Left hindlimb (tissue), 1 donor: ENCODE measurements at regions not wholly inside any gene's neighbourhood (a gene's known extent, or its start where the extent isn't known, plus 50 kb on each side); places are given as distances from the start of the nearest gene placed in this dataset.
"Not testable (repeated sequence)": the region's sequence is repeated elsewhere in the genome, so short reads cannot be mapped to it uniquely, and the experiment has no call there.

Experiments
- DNase-seq: peaks from one replicate; pipeline ENCODE4 v3.0.0-alpha.2; 2018

DNA sequence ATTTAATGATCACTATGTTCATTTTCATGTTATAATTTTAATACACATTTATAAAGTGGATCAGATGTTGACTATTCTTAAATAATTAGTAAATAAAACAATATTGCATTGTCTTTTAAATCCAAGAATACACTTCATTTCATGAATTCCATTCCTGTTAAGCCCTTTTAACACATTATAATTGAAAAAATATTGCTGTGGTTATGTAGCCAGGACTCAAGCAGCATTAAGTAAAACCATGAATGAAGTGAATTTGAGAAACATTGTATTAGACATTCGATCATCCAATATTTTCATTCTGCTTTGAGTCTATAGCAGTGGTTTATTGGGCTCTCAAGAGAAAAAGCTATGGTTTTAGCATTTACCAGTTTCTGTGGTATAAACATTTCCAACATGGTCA, 94.2 kb upstream of the RAPGEF2 start:
- DNase-seq: no peak

DNA sequence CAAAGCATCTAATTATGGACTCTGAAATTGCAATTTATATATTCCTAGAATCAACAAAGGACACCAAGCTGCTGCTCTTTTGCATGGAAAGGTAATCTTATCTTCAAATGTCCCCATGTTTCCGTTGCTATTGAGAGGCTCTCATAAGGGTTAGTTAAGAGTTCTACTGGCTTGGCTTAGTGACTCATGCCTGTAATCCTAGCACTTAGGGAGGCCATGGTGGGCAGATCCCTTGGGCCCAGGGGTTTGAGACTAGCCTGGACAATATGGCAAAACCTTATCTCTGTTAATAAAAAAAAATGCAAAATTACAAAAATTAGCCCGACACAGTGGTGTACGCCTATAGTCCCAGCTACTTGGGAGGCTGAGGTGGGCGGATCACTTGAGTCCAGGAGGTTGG, 93.4 kb upstream of the RAPGEF2 start:
- no peak for DNase-seq

GRCh38 chr4:159010100-159010499, 92.8 kb upstream of the RAPGEF2 start:
- no peak for DNase-seq

- peak; percentile 61 for DNase-seq
These were observed 92.2 kb upstream of the RAPGEF2 start for GRCh38 chr4:159010563-159011260.

GRCh38 chr4:159012381-159012780, 90.5 kb upstream of the RAPGEF2 start:
- no peak for DNase-seq

DNA sequence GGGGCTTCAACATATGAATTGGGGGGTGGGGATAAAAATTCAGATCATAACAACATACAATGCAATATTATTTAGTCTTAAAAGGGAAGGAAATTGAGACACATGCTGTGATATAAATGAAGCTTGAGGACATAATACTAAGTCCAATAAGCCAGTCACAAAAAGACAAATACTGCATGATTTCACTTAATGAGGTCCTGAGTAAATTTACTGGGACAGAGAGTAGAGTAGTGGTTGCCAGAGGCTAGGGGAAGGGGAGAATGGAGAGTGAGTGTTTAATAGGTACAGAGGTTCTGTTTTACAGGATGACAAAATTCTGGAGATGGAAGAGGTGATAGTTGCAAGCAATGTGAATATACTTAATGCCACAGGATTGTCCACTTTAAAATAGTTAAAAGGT, 89.2 kb upstream of the RAPGEF2 start:
- no peak for DNase-seq

GRCh38 chr4:159014859-159015258, 88.0 kb upstream of the RAPGEF2 start:
- no peak for DNase-seq

GRCh38 chr4:159015841-159016240, 87.0 kb upstream of the RAPGEF2 start:
- DNase-seq: no peak

DNA sequence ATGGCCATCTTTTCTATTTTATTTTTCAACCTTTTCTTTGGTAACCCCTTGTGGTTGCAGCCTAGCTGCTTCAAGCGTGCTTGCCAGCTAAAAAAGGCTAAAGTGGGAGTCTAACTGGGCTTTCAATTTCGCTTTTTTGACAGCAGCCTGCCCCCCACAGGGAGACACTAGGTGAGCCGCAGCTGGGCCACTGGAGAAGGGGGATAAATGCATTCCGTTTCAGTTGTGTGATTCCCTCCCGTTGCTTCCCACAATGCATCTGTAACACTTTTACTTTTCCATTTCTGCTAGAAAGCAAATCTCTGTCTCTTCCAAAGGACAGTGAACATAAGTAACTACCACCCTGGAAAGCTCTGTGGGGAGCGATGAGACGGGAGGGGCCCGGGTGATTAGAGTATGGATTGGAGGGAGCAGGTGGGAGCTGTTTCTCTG, 86.3 kb upstream of the RAPGEF2 start:
- DNase-seq: no peak

DNA sequence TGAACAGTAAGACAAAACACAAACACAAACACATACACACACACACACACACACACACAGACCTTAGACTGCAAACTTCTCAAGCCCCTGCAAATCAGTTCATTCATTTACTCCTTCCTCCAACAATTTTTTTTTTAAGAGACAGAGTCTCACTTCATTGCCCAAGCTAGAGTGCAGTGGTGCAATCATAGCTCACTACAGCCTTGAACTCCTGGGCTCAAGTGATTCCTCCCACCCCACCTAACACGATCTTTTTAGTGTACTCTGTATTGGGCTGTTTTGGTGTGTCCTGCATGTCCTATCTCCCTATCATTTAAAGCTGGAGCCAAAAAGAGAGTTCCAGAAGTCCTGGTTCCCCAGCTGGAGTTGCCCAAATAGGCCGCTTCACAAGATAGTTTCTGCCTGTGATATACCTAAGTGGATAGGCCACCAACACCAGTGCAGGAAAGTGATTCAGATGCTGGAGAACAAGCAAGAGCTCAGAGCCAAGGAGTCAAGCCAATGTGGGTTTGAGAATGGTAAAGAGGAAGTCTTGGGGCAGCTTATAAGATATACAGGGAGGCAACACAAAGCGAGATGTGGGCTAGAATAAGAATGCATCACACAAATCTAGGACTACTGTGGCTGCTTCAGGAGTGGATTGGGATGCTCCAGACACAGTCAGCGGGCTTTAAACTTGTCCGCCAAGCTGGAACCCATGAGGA, 85.4 kb upstream of the RAPGEF2 start:
- DNase-seq: no peak

GRCh38 chr4:159018062-159018629, 84.7 kb upstream of the RAPGEF2 start:
- DNase-seq: no peak

GRCh38 chr4:159019356-159019755, 83.5 kb upstream of the RAPGEF2 start:
- DNase-seq: no peak

DNA sequence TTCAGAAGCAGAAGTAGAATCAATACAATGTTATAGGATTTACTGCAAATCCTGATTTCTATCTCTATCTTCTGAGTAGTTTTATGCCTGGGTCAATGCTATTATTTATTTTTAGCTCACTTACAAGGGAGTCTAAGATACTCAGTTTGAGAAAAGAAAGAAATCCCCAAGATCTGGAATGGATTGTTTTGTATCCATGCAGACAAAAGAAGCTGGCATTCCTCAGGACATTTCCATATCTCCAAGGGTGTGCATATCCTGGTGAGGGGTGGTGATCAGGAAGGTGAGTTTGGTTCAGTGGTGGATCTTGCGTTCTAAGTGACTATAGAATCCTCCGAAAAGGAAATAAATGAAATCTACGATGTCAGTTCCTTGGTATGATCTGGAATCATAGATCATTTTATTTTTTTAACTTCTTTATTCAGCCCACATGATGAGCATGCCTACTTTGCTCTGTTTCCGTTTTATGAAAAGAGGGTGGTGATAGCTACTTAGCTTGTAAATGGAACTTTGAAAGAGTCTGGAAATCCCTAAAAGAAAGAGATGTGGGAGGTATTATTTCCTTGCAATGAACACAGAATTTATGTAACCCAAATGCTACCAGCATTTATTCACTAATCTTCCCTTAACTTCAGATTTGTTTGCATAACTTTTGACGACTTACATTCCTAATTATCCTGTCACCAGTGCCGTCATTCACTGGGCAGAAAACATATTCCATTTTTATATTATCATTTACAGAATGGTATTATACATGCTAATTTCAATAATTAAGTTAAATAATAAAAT, 81.1 kb upstream of the RAPGEF2 start:
- no peak for DNase-seq

DNA sequence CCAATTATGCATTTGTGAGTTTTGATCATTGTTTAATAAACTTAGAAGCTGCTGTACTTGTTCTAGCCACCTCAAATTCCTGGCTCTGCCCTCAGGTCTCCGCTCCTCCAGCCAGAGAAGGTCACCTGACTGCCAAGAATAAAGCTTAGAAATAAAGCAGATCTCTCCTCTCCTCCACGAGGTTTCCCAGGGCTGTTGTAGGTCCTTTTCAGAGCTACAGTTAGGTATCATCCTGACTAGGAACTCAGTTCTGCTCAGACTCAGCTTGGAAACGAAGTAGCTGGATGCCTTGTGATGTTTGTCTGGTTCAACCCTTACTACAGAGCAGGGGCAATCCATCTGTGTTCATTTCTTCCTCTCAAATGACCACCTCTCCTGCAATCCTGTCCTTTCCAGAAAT, 79.1 kb upstream of the RAPGEF2 start:
- DNase-seq: no peak

- DNase-seq: no peak
These were observed 78.6 kb upstream of the RAPGEF2 start for GRCh38 chr4:159024266-159024665.

- DNase-seq: no peak
These were observed 78.1 kb upstream of the RAPGEF2 start for GRCh38 chr4:159024828-159025227.

DNA sequence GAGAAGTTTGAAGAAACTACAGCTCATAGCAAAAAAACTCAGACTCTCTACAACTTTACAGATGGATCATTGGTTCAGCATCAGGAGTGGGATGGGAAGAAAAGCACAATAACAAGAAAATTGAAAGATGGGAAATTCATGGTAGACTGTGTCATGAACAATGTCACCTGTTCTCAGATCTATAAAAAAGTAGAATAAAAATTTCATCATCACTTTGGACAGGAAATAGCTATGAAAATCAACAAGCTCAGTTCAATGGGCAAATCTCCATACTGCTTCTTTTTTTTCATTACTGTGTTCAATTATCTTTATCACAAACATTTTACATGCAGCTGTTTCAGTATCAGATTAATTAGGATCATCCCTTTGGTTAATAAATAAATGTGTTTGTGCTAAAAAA, 76.5 kb upstream of the RAPGEF2 start:
- no peak for DNase-seq

DNA sequence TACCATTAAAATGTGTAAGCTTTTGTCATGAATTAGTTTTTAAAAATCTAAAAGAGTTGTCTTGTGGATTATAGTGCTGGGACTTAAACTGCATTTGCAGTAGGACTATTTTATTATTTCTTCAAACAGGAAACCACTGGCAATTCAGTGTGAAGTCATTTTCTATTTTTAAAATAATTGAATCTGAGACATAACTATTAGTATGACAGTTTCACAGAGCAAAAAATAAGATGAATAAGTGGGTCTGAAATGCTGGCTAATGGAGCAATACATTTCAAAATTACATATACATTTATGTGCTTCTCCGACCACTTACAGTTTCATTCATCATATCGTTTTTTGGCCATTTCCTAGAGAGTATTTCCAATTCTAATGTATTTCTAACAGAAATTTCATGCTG, 75.3 kb upstream of the RAPGEF2 start:
- DNase-seq: no peak

DNA sequence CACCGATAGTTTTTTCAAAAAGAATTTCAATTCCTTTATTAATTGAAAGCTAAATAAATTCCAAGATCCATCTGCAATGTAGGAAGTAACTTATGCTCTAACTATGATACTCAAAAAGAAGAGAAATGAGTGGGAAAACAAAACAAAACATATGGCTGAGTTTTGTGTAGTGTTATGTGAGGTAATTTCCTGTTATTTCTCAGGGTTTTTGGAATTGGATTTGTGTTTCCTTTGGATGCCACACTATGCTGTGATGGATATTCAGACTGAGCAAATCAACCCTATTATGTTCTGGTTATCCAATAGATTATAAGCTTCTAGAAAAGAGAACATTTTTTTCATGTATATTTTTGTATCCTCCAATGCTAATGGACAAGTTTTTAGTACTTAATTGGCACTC, 73.4 kb upstream of the RAPGEF2 start:
- no peak for DNase-seq

DNA sequence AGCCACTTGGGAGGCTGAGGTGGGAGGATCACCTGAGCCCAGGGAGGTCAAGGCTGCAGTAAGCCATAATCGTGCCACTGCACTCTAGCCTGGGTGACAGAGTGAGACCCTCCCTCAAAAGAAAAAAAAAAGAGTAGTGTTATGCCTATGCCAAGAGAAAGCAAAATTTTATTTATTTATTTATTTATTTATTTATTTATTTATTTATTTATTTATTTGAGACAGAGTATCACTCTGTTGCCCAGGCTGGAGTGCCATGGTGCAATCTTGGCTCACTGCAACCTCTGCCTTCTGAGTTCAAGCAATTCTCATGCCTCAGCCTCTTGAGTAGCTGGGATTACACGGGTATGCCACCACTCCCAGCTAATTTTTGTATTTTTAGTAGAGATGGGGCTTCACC, 72.6 kb upstream of the RAPGEF2 start:
- not testable (repeated sequence) for DNase-seq

- no peak for DNase-seq
These were observed 67.3 kb upstream of the RAPGEF2 start for GRCh38 chr4:159035570-159035969.

- no peak for DNase-seq
These were observed 64.3 kb upstream of the RAPGEF2 start for GRCh38 chr4:159038536-159038935.
